Chondrocyte (in vitro differentiated cells): ENCODE measurements at regions not wholly inside any gene's neighbourhood (a gene's known extent, or its start where the extent isn't known, plus 50 kb on each side); places are given as distances from the start of the nearest gene placed in this dataset.

Experiments
- DNase-seq: peaks from one replicate; pipeline ENCODE4 v3.0.0; 2021; ENCODE audit warnings: mixed read lengths, low spot score
- H3K27ac Mint-ChIP-seq: one replicate; pipeline ENCODE4 v1.8.0; 2021; ENCODE audit warnings: mild to moderate bottlenecking, moderate library complexity, mixed read lengths; ENCODE audit not compliant: unreplicated experiment
- H3K27me3 Mint-ChIP-seq: 2 replicates; pipeline ENCODE4 v1.8.0; 2021; ENCODE audit warnings: low read depth, mixed read lengths
- H3K36me3 Mint-ChIP-seq: 2 replicates; pipeline ENCODE4 v1.8.0; 2021; ENCODE audit warnings: low read depth, mixed read lengths
- H3K4me1 Mint-ChIP-seq: 2 replicates; pipeline ENCODE4 v1.8.0; 2021; ENCODE audit warnings: low read depth, mild to moderate bottlenecking, mixed read lengths
- H3K4me3 Mint-ChIP-seq: one replicate; pipeline ENCODE4 v1.8.0; 2021; ENCODE audit warnings: mild to moderate bottlenecking, moderate library complexity, mixed read lengths; ENCODE audit not compliant: unreplicated experiment
- H3K9me3 Mint-ChIP-seq: 2 replicates; pipeline ENCODE4 v1.8.0; 2021; ENCODE audit warnings: low read depth, mixed read lengths
- TF ChIP-seq, protein P1 (sequence below): fragments of 200-600 bp; sonication (generic); IDR thresholded peaks from 2 replicates; pipeline ENCODE4 v1.5.0; 2021; ENCODE audit warnings: antibody characterized with exemption, mild to moderate bottlenecking, moderate library complexity

DNA sequence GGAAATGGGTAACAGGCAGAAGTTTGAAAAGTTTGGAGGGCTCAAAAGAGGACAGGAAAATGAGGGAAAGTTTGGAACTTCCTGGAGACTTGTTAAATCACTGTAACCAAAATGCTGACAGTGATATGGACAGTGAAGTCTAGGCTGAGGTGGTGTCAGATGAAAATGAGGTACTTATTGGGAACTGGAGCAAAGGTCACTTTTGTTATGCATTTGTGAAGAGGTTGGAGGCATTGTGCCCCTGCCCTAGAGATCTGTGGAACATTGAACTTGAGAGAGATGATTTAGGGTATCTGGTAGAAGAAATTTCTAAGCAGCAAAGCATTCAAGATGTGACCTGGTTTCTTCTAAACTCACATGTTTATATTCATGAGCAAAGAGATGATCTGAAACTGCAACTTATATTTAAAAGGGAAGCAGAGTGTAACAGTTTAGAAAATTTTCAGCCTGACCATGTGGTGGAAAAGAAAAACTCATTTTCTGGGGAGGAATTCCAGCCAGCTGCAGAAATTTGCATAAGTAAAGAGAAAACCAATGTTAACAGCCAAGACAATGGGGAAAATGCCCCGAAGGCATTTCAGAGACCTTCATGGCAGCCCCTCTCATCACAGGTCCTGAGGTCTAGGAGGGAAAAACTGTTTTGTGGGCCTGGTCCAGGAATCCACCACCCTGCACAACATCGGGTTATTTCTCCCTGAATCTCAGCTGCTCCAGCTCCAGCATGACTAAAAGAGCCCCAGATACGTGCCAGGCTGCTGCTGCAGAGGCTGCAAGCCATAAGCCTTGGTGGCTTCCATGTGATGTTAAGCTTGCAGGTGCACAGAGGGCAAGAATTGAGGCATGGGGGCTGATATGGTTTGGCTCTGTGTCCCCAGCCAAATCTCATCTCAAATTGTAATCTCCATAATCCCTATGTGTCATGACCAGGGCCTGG, 632.5 kb upstream of the GNPDA2 start:
- DNase-seq: no peak
- Mint-ChIP-seq H3K9me3 (peaks cover 7% of the 10 kb centered on the region), H3K27me3 (peaks cover 3% of the 10 kb centered on the region), H3K4me1 (no peaks in the 10 kb centered on the region), H3K36me3 (no peaks in the 10 kb centered on the region), H3K4me3 (no peak overlapping the region), H3K27ac (no peak overlapping the region)
- TF ChIP-seq, protein P1, sequence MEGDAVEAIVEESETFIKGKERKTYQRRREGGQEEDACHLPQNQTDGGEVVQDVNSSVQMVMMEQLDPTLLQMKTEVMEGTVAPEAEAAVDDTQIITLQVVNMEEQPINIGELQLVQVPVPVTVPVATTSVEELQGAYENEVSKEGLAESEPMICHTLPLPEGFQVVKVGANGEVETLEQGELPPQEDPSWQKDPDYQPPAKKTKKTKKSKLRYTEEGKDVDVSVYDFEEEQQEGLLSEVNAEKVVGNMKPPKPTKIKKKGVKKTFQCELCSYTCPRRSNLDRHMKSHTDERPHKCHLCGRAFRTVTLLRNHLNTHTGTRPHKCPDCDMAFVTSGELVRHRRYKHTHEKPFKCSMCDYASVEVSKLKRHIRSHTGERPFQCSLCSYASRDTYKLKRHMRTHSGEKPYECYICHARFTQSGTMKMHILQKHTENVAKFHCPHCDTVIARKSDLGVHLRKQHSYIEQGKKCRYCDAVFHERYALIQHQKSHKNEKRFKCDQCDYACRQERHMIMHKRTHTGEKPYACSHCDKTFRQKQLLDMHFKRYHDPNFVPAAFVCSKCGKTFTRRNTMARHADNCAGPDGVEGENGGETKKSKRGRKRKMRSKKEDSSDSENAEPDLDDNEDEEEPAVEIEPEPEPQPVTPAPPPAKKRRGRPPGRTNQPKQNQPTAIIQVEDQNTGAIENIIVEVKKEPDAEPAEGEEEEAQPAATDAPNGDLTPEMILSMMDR: no peak

- H3K27me3 Mint-ChIP-seq: peaks cover 3% of the 10 kb centered on the region
- TF ChIP-seq, protein P1: no peak
- H3K27ac Mint-ChIP-seq: no peak overlapping the region
- H3K36me3 Mint-ChIP-seq: no peaks in the 10 kb centered on the region
- no peaks in the 10 kb centered on the region for H3K9me3 Mint-ChIP-seq
- DNase-seq: no peak
- peaks cover 3% of the 10 kb centered on the region for H3K4me1 Mint-ChIP-seq
- no peak overlapping the region for H3K4me3 Mint-ChIP-seq
These were observed 626.8 kb upstream of the GNPDA2 start for GRCh38 chr4:45353161-45353560.

- TF ChIP-seq, protein P1: no peak
- Mint-ChIP-seq H3K27ac (no peak overlapping the region), H3K36me3 (no peaks in the 10 kb centered on the region), H3K27me3 (peaks cover under 1% of the 10 kb centered on the region), H3K4me3 (no peak overlapping the region), H3K4me1 (peaks cover 3% of the 10 kb centered on the region), H3K9me3 (no peaks in the 10 kb centered on the region)
- no peak for DNase-seq
These were observed 624.1 kb upstream of the GNPDA2 start for GRCh38 chr4:45350438-45350837.

DNA sequence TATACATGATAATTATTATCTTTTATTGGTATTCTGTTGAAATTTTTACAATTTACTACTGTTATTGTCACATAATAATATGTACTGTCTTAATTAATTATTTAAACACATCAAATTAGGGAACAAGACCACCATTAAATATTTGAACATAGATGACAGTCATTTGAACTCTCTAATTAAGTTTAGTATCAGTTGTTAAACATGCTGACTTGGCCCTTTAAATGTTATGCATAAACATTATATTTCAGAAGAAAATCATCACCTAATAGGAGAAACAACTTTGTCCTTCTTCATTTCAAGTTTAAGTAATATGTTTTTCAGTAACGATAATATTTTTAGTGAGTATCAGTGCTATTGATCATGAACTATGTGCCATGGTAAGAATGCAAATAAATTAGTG, 623.5 kb upstream of the GNPDA2 start:
- no peak for DNase-seq
- TF ChIP-seq, protein P1: no peak
- no peaks in the 10 kb centered on the region for H3K27me3 Mint-ChIP-seq
- H3K27ac Mint-ChIP-seq: no peak overlapping the region
- no peaks in the 10 kb centered on the region for H3K36me3 Mint-ChIP-seq
- no peaks in the 10 kb centered on the region for H3K9me3 Mint-ChIP-seq
- peaks cover 3% of the 10 kb centered on the region for H3K4me1 Mint-ChIP-seq
- H3K4me3 Mint-ChIP-seq: no peak overlapping the region

- TF ChIP-seq, protein P1: no peak
- Mint-ChIP-seq H3K4me3 (no peak overlapping the region), H3K27me3 (no peaks in the 10 kb centered on the region)
These were observed 620.6 kb upstream of the GNPDA2 start for GRCh38 chr4:45346816-45347435.

More at GRCh38 chr4:45346816-45347435, 620.6 kb upstream of the GNPDA2 start:
- Mint-ChIP-seq H3K4me1 (peaks cover 3% of the 10 kb centered on the region), H3K27ac (no peak overlapping the region), H3K9me3 (no peaks in the 10 kb centered on the region), H3K36me3 (no peaks in the 10 kb centered on the region)
- no peak for DNase-seq
